SJCRH30 (cell line): ENCODE measurements at regions not wholly inside any gene's neighbourhood (a gene's known extent, or its start where the extent isn't known, plus 50 kb on each side); places are given as distances from the start of the nearest gene placed in this dataset.
"Not testable (repeated sequence)": the region's sequence is repeated elsewhere in the genome, so short reads cannot be mapped to it uniquely, and the experiment has no call there.

ENCODE experiments used
- DNase-seq, 2 experiments: peaks; one replicate each; pipeline ENCODE4 v3.0.0-alpha.2; 2015 to 2020
- H3K27ac ChIP-seq: fragments of 250-450 bp; sonication (Bioruptor Pico); 2 replicates; pipeline ENCODE4 v1.5.1; 2020; ENCODE audit warnings: mild to moderate bottlenecking, moderate library complexity
- H3K27me3 ChIP-seq: fragments of 250-450 bp; sonication (Bioruptor Pico); 2 replicates; pipeline ENCODE4 v1.5.1; 2020; ENCODE audit warnings: mild to moderate bottlenecking, moderate library complexity
- H3K36me3 ChIP-seq: fragments of 250-450 bp; sonication (Bioruptor Pico); 2 replicates; pipeline ENCODE4 v1.5.1; 2020; ENCODE audit warnings: mild to moderate bottlenecking, moderate library complexity
- H3K4me1 ChIP-seq: fragments of 250-450 bp; sonication (Bioruptor Pico); 2 replicates; pipeline ENCODE4 v1.5.1; 2020; ENCODE audit warnings: mild to moderate bottlenecking, moderate library complexity
- H3K4me3 ChIP-seq: fragments of 250-450 bp; sonication (Bioruptor Pico); 2 replicates; pipeline ENCODE4 v1.5.1; 2020; ENCODE audit warnings: mild to moderate bottlenecking, moderate library complexity
- H3K9me3 ChIP-seq: fragments of 250-450 bp; sonication (Bioruptor Pico); replicated peaks from 2 replicates; pipeline ENCODE4 v1.5.1; 2020; ENCODE audit warnings: mild to moderate bottlenecking, moderate library complexity

GRCh38 chr5:152038856-152039255 is 114.2 kb upstream of the GLRA1 start:
- not testable (repeated sequence) for H3K9me3 ChIP-seq, DNase-seq, H3K4me1 ChIP-seq, H3K27me3 ChIP-seq, H3K27ac ChIP-seq, H3K4me3 ChIP-seq, H3K36me3 ChIP-seq

DNA sequence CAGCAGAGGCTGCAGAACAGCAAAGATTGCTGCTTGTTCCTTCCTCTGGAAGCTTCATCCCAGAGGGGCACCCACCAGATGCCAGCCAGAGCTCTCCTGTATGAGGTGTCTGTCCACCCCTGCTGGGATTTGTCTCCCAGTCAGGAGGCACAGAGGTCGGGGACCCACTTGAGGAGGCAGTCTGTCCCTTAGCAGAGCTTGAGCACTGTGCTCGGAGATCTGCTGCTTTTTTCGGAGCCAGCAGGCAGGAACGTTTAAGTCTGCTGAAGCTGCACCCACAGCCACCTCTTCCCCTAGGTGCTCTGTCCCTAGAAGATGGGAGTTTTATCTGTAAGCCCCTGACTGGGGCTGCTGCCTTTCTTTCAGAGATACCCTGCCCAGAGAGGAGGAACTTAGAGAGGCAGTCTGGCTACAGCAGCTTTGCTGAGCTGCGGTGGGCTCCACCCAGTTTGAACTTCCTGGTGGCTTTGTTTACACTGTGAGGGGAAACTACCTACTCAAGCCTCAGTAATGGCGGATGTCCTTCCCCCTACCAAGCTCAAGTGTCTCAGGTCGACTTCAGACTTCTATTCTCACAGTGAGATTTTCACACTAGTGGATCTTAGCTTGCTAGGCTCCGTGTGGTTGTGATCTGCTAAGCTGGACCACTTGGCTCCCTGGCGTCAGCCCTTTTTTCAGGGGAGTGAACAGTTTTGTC is 101.8 kb upstream of the GLRA1 start:
- not testable (repeated sequence) for DNase-seq, H3K27me3 ChIP-seq, H3K27ac ChIP-seq, H3K4me3 ChIP-seq, H3K9me3 ChIP-seq, H3K36me3 ChIP-seq, H3K4me1 ChIP-seq

DNA sequence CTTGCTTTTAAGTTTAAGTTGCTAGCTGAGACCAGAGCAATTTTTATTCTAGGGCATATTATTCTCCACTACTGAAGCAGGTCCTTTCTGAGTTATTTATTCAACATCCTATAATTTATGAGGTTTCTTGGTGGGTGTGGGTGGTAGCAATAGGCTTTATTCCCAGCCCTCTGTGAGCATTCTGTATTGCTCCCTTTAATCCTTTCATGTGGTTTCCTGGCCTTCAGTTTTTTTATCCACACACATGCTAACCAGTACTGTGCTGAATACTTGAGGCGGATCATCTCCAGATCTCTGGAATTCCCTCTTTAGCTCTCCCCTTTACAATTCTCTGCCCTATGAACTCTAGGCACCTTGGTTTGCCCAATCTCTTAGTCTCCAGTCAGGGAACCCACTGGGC is 91.8 kb upstream of the GLRA1 start:
- no peak for DNase-seq
- Histone ChIP-seq H3K27ac (no peak overlapping the region), H3K36me3 (no peaks in the 10 kb centered on the region), H3K4me1 (no peaks in the 10 kb centered on the region), H3K4me3 (no peak overlapping the region), H3K9me3 (no peaks in the 10 kb centered on the region), H3K27me3 (no peaks in the 10 kb centered on the region)

GRCh38 chr5:152007653-152008335 is 83.1 kb upstream of the GLRA1 start:
- Histone ChIP-seq H3K36me3 (no peaks in the 10 kb centered on the region), H3K4me1 (no peaks in the 10 kb centered on the region), H3K4me3 (no peak overlapping the region), H3K27ac (no peak overlapping the region), H3K9me3 (no peaks in the 10 kb centered on the region), H3K27me3 (no peaks in the 10 kb centered on the region)
- no peak for DNase-seq

- Histone ChIP-seq H3K4me1 (no peaks in the 10 kb centered on the region), H3K27ac (no peak overlapping the region), H3K9me3 (no peaks in the 10 kb centered on the region), H3K27me3 (no peaks in the 10 kb centered on the region), H3K4me3 (no peak overlapping the region), H3K36me3 (no peaks in the 10 kb centered on the region)
- DNase-seq, result no peak
Measured at GRCh38 chr5:152004095-152004494, 79.4 kb upstream of the GLRA1 start.
